DOHH2 (cell line): ENCODE measurements at regions not wholly inside any gene's neighbourhood (a gene's known extent, or its start where the extent isn't known, plus 50 kb on each side); places are given as distances from the start of the nearest gene placed in this dataset.

ENCODE experiments used
- EZH2phosphoT487 ChIP-seq: fragments of 200-600 bp; sonication (generic); IDR thresholded peaks from 2 replicates; pipeline ENCODE4 v1.6.1; 2017; ENCODE audit warnings: borderline replicate concordance, mild to moderate bottlenecking, antibody characterized with exemption, low read length, moderate library complexity, mixed read lengths
- TF ChIP-seq, protein P1 (sequence below): fragments of 200-600 bp; sonication (generic); IDR thresholded peaks from one replicate; pipeline ENCODE4 v1.5.1; 2014; ENCODE audit warnings: antibody characterized with exemption, mild to moderate bottlenecking, low read depth, low read length; ENCODE audit not compliant: poor library complexity, severe bottlenecking

DNA sequence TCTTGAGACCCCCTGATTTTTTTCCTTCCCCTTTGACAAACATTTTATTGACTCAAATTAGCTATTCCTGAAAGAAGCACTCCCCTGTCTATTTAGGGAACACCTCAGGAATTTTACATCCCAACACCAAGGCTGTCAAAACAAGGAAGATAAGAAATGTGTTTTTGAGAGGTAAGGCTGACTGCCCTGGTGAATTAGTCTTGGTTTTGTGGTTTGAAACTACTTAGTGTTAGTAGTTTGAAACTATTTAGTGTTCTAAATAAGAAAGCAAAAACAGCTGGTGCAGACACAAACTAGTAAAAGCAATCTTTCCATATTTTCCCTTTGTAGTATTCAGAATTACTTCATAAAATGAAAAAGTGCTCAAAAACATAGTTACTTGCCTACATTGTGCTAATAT lies 120.7 kb downstream of the PCSK1 start:
- TF ChIP-seq EZH2phosphoT487: no peak
- TF ChIP-seq, protein P1, sequence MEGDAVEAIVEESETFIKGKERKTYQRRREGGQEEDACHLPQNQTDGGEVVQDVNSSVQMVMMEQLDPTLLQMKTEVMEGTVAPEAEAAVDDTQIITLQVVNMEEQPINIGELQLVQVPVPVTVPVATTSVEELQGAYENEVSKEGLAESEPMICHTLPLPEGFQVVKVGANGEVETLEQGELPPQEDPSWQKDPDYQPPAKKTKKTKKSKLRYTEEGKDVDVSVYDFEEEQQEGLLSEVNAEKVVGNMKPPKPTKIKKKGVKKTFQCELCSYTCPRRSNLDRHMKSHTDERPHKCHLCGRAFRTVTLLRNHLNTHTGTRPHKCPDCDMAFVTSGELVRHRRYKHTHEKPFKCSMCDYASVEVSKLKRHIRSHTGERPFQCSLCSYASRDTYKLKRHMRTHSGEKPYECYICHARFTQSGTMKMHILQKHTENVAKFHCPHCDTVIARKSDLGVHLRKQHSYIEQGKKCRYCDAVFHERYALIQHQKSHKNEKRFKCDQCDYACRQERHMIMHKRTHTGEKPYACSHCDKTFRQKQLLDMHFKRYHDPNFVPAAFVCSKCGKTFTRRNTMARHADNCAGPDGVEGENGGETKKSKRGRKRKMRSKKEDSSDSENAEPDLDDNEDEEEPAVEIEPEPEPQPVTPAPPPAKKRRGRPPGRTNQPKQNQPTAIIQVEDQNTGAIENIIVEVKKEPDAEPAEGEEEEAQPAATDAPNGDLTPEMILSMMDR: no peak
